Mesothelial cell of epicardium (in vitro differentiated cells): ENCODE measurements at regions not wholly inside any gene's neighbourhood (a gene's known extent, or its start where the extent isn't known, plus 50 kb on each side); places are given as distances from the start of the nearest gene placed in this dataset.
"Not testable (repeated sequence)": the region's sequence is repeated elsewhere in the genome, so short reads cannot be mapped to it uniquely, and the experiment has no call there.

Experiments used
- DNase-seq, 2 experiments: peaks; one replicate each; pipeline ENCODE4 v3.0.0; 2021; ENCODE audit warnings: low spot score in 2 of 2; ENCODE audit not compliant: unreplicated experiment in 2 of 2
- H3K27ac Mint-ChIP-seq: 2 replicates; pipeline ENCODE4 v1.8.0; 2021; ENCODE audit warnings: mixed read lengths
- H3K27me3 Mint-ChIP-seq: 2 replicates; pipeline ENCODE4 v1.8.0; 2021; ENCODE audit warnings: low read depth, mixed read lengths
- H3K36me3 Mint-ChIP-seq: 2 replicates; pipeline ENCODE4 v1.8.0; 2021; ENCODE audit warnings: mixed read lengths
- H3K4me1 Mint-ChIP-seq: 2 replicates; pipeline ENCODE4 v1.8.0; 2021; ENCODE audit warnings: mixed read lengths
- H3K4me3 Mint-ChIP-seq: 2 replicates; pipeline ENCODE4 v1.8.0; 2021; ENCODE audit warnings: mild to moderate bottlenecking, moderate library complexity, mixed read lengths
- H3K9me3 Mint-ChIP-seq: 2 replicates; pipeline ENCODE4 v1.8.0; 2021; ENCODE audit warnings: mixed read lengths
- TF ChIP-seq, protein P1 (sequence below): fragments of 200-600 bp; sonication (generic); IDR thresholded peaks from one replicate; pipeline ENCODE4 v1.5.0; 2021; ENCODE audit warnings: antibody characterized with exemption; ENCODE audit not compliant: unreplicated experiment

DNA sequence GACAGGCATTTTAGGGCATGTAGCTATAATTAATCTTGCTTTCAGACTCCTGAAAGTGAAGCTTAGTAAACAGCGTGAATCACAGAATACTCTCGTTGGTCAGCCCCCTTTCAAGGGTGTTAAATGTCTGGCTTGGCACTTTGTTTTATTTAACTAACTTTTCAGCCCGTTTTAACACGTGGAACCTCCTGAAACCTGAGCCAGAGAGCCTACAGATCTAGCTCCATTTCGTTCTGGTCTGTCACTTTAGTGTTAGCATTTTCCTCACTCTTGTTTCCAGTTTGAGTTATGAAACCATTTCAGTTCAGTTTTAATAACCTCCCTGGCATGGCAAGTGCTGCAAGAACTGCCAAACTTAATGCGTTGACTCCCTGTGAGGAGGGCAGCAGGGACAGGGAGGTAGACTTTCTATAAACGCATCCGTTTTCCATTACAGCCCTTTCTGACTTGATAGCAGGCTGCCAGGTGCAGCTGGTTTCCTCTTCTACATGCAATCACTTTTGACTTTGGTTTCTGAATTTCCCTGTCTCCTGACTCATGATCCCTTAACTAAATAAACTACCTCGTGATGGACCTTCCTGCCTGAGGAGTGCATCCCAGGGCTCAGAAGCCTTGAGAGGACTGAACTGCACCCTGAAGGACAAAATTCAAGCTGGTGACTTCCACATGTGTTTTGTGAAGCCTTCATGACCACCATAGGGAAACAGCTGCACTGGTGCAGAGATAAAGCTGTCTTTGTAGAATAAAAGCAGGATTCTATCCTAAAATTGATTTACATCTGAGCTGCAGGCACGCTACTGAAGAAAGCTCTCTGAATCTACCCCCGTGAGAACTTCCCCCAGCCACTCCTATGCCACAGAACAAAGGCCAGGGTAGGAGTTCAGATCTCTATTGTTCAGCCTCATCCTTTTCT, 192.6 kb downstream of the DLEU7 start:
- TF ChIP-seq, protein P1, sequence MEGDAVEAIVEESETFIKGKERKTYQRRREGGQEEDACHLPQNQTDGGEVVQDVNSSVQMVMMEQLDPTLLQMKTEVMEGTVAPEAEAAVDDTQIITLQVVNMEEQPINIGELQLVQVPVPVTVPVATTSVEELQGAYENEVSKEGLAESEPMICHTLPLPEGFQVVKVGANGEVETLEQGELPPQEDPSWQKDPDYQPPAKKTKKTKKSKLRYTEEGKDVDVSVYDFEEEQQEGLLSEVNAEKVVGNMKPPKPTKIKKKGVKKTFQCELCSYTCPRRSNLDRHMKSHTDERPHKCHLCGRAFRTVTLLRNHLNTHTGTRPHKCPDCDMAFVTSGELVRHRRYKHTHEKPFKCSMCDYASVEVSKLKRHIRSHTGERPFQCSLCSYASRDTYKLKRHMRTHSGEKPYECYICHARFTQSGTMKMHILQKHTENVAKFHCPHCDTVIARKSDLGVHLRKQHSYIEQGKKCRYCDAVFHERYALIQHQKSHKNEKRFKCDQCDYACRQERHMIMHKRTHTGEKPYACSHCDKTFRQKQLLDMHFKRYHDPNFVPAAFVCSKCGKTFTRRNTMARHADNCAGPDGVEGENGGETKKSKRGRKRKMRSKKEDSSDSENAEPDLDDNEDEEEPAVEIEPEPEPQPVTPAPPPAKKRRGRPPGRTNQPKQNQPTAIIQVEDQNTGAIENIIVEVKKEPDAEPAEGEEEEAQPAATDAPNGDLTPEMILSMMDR = no peak
- H3K9me3 Mint-ChIP-seq = peaks cover 3% of the 10 kb centered on the region
- H3K4me1 Mint-ChIP-seq = no peaks in the 10 kb centered on the region
- H3K36me3 Mint-ChIP-seq = no peaks in the 10 kb centered on the region
- no peak overlapping the region for H3K27ac Mint-ChIP-seq
- H3K4me3 Mint-ChIP-seq = no peak overlapping the region
- peaks cover 4% of the 10 kb centered on the region for H3K27me3 Mint-ChIP-seq
- DNase-seq = no peak

DNA sequence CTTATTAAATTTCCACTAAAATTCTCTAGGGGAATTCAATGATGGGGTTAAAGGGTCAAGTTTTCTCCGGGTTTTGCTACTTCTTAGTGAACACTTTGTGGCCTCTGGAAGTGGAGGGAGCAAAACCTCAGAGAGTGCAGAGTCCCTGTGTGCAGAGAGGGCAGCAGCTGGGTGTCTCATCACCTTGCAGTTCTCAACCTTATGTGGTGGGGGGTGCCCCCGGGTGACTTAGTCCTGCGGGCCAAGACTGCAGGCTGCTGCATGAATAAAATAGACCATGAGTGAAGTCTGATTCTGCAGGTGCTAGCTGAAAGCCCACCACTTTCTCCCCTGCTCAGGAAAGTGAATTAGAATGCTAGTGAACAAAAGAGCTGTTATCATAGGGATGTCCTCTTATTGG, 191.6 kb downstream of the DLEU7 start:
- TF ChIP-seq, protein P1 = no peak
- Mint-ChIP-seq H3K27me3 (peaks cover 4% of the 10 kb centered on the region), H3K27ac (no peak overlapping the region), H3K4me3 (no peak overlapping the region), H3K36me3 (no peaks in the 10 kb centered on the region), H3K4me1 (no peaks in the 10 kb centered on the region), H3K9me3 (peaks cover 3% of the 10 kb centered on the region)
- no peak for DNase-seq

- H3K27me3 Mint-ChIP-seq = peaks cover 4% of the 10 kb centered on the region
- no peaks in the 10 kb centered on the region for H3K4me1 Mint-ChIP-seq
- TF ChIP-seq, protein P1 = no peak
- H3K36me3 Mint-ChIP-seq = no peaks in the 10 kb centered on the region
- H3K4me3 Mint-ChIP-seq = no peak overlapping the region
- H3K9me3 Mint-ChIP-seq = no peaks in the 10 kb centered on the region
- no peak overlapping the region for H3K27ac Mint-ChIP-seq
- no peak for DNase-seq
These were observed 189.2 kb downstream of the DLEU7 start for GRCh38 chr13:50654331-50654730.

DNA sequence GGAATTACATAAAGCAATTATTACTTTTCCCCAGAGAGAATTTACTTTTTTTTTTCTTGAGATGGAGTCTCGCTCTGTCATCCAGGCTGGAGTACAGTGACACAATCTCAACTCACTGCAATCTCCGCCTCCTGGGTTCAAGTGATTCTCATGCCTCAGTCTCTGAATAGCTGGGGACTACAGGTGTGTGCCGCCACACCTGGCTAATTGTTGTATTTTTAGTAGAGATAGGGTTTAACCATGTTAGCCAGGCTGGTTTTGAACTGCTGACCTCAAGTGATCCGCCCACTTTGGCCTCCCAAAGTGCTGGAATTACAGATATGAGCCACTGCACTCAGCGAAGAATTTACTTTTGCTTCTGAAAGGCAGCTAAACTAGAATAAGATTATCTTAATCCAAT, 181.6 kb downstream of the DLEU7 start:
- not testable (repeated sequence) for H3K27ac Mint-ChIP-seq, H3K4me1 Mint-ChIP-seq
- H3K9me3 Mint-ChIP-seq = peaks cover 16% of the 10 kb centered on the region

DNA sequence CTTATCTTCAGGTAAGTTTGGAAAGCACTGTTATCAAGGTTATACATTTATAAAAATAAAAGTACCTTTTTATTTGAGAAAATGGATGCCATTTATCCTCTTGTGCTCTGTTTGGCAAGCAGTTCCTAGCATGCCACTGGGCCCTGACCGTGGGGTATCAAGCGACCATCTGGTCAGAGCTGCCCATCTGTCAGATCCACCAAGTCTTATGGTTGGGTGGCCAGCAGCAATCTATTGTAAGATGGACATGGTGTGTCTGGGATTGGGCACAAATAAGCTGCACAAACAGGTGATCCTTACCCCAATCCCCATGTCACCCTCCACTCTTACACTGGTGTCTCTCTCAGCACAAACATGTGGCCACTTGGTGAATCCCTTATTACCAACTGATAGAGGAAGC, 178.5 kb downstream of the DLEU7 start:
- H3K4me1 Mint-ChIP-seq = no peaks in the 10 kb centered on the region
- H3K9me3 Mint-ChIP-seq = peaks cover 16% of the 10 kb centered on the region

More for the DNA sequence above, 181.6 kb downstream of the DLEU7 start:
- H3K36me3 Mint-ChIP-seq, DNase-seq, H3K4me3 Mint-ChIP-seq, H3K27me3 Mint-ChIP-seq: not testable (repeated sequence)

GRCh38 chr13:50668049-50668448, 175.4 kb downstream of the DLEU7 start:
- Mint-ChIP-seq H3K27ac (no peak overlapping the region), H3K4me1 (no peaks in the 10 kb centered on the region), H3K4me3 (no peak overlapping the region), H3K27me3 (no peaks in the 10 kb centered on the region), H3K36me3 (peaks cover 4% of the 10 kb centered on the region), H3K9me3 (peaks cover 4% of the 10 kb centered on the region)
- TF ChIP-seq, protein P1 = no peak
- DNase-seq = no peak

More for the DNA sequence above, 178.5 kb downstream of the DLEU7 start:
- H3K27me3 Mint-ChIP-seq = no peaks in the 10 kb centered on the region
- no peak overlapping the region for H3K27ac Mint-ChIP-seq
- H3K36me3 Mint-ChIP-seq = peaks cover 5% of the 10 kb centered on the region
- H3K4me3 Mint-ChIP-seq = no peak overlapping the region
- no peak for DNase-seq
- TF ChIP-seq, protein P1 = no peak
